ENCODE measurements at regions not wholly inside any gene's neighbourhood (a gene's known extent, or its start where the extent isn't known, plus 50 kb on each side); places are given as distances from the start of the nearest gene placed in this dataset.

DNA sequence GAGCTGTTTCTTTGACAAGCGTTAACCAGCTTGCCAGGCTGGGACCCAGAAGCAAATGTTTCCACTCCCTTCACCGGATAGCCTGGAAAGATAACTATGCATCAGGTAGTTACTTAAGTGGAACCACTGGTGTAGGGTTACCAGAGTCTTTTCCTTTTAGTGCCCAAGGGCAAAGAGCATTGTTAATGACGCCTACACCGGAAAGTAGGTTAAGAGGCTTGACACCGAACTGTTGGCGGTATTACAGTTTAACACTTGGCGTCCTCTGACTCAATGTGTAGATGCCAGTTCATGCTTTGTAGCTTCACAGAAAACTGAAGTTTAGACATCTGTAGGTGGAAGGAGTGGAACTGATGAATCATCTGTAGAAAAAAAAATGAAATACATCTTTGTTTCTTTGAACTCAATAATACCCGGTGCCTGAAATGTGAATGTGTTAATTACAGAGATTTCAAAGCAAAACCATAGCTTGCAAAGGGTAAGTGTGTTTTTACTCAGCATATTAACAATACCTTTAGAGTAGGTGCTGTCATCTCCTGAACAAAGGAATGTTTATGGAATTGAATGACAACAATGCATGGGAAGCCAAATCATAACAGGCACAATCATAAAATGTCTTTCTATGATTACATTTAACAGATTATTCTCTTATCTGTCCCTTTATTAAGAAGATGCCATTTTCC is 426.7 kb upstream of the SALL1 start:
- H3K9ac ChIP-seq (ENCODE audit: low read depth, low read length) = no peak overlapping the region
- H2AK9ac ChIP-seq (replicated peaks; ENCODE audit: low read depth, low read length, poor library complexity) = no peak overlapping the region
- CTCF ChIA-PET = interaction anchor here (0.6 kb wide), 1 partner anchor 16 kb away, joined by 3 read pairs; no protein-coding TSS in a partner anchor
- no peaks in the 10 kb centered on the region for H3K4me1 ChIP-seq (ENCODE audit: control insufficient read depth, insufficient read depth, low read length)
- peaks cover 10% of the 10 kb centered on the region for H3K27me3 ChIP-seq (ENCODE audit: control insufficient read depth, insufficient read depth, low read length)
- H3K23ac ChIP-seq (ENCODE audit: low read depth, low read length) = no peak overlapping the region
- H3K9me1 ChIP-seq (ENCODE audit: insufficient read depth, low read length) = no peaks in the 10 kb centered on the region
- POLR2A ChIA-PET (ENCODE audit: unreplicated experiment) = no interaction called here
- no peak overlapping the region for H3K14ac ChIP-seq (replicated peaks; ENCODE audit: low read depth, low read length)
- H3K79me1 ChIP-seq (ENCODE audit: low read depth in 1 of 2, low read length in 2 of 2) = no peaks in the 10 kb centered on the region
- H3K27ac ChIP-seq (ENCODE audit: insufficient read depth, low read length) = no peak overlapping the region
- H4K5ac ChIP-seq (ENCODE audit: low read depth, low read length) = no peak overlapping the region
- intact Hi-C loops (cut with micrococcal nuclease) = loop anchor here (10.0 kb wide), 1 partner anchor 167 kb away; no protein-coding TSS in a partner anchor
- no peaks in the 10 kb centered on the region for H4K20me1 ChIP-seq (ENCODE audit: insufficient read depth, low read length)
- no peak overlapping the region for H4K91ac ChIP-seq (ENCODE audit: insufficient read depth, low read depth, low read length)
- peak; percentile 15 for DNase-seq
- H3K56ac ChIP-seq (ENCODE audit: extremely low read depth, insufficient read depth, low read length) = no peak overlapping the region
- no peak for TF ChIP-seq MAFK (IDR thresholded peaks at IDR 0.05; ENCODE audit: low read depth, low read length)
- no peak for TF ChIP-seq MAZ (IDR thresholded peaks at IDR 0.05; ENCODE audit: borderline replicate concordance, low read depth, low read length)
- TF ChIP-seq BHLHE40 (IDR thresholded peaks at IDR 0.05; ENCODE audit: low read depth, low read length) = no peak
- TF ChIP-seq MXI1 (IDR thresholded peaks at IDR 0.05; ENCODE audit: borderline replicate concordance, low read depth, low read length) = no peak
- TF ChIP-seq CEBPB (IDR thresholded peaks at IDR 0.05; ENCODE audit: low read depth, low read length) = no peak
- no peak for TF ChIP-seq RFX5 (IDR thresholded peaks at IDR 0.05; ENCODE audit: low read depth, low read length)
- TF ChIP-seq RCOR1 (IDR thresholded peaks at IDR 0.05; ENCODE audit: insufficient replicate concordance, low read length) = no peak
- no peak for TF ChIP-seq SMC3 (IDR thresholded peaks at IDR 0.05; ENCODE audit: low read depth, low read length)
- TF ChIP-seq, protein P1, sequence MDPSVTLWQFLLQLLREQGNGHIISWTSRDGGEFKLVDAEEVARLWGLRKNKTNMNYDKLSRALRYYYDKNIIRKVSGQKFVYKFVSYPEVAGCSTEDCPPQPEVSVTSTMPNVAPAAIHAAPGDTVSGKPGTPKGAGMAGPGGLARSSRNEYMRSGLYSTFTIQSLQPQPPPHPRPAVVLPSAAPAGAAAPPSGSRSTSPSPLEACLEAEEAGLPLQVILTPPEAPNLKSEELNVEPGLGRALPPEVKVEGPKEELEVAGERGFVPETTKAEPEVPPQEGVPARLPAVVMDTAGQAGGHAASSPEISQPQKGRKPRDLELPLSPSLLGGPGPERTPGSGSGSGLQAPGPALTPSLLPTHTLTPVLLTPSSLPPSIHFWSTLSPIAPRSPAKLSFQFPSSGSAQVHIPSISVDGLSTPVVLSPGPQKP (IDR thresholded peaks at IDR 0.05; ENCODE audit: borderline replicate concordance, low read depth, low read length) = no peak
- no peak for TF ChIP-seq CHD1 (IDR thresholded peaks at IDR 0.05; ENCODE audit: low read depth, low read length)
- no peak for TF ChIP-seq NFE2L2 (IDR thresholded peaks at IDR 0.05; ENCODE audit: low read depth, low read length)
- no peak for TF ChIP-seq FOS (IDR thresholded peaks at IDR 0.05; ENCODE audit: low read depth, low read length)
- no peak for TF ChIP-seq RAD21 (IDR thresholded peaks at IDR 0.05; ENCODE audit: low read length)
- no peak for TF ChIP-seq POLR2A (IDR thresholded peaks at IDR 0.05; ENCODE audit: low read depth, low read length)
- TF ChIP-seq USF2 (IDR thresholded peaks at IDR 0.05; ENCODE audit: low read depth, low read length) = no peak
- TF ChIP-seq, protein P2, sequence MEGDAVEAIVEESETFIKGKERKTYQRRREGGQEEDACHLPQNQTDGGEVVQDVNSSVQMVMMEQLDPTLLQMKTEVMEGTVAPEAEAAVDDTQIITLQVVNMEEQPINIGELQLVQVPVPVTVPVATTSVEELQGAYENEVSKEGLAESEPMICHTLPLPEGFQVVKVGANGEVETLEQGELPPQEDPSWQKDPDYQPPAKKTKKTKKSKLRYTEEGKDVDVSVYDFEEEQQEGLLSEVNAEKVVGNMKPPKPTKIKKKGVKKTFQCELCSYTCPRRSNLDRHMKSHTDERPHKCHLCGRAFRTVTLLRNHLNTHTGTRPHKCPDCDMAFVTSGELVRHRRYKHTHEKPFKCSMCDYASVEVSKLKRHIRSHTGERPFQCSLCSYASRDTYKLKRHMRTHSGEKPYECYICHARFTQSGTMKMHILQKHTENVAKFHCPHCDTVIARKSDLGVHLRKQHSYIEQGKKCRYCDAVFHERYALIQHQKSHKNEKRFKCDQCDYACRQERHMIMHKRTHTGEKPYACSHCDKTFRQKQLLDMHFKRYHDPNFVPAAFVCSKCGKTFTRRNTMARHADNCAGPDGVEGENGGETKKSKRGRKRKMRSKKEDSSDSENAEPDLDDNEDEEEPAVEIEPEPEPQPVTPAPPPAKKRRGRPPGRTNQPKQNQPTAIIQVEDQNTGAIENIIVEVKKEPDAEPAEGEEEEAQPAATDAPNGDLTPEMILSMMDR (conservative IDR thresholded peaks at IDR 0.05; ENCODE audit: low read depth, low read length) = no peak
- no peak overlapping the region for H2AFZ ChIP-seq (replicated peaks; ENCODE audit: low read length, poor library complexity)
- no peak overlapping the region for H2BK15ac ChIP-seq (ENCODE audit: low read depth, low read length)
- ATAC-seq (ENCODE audit: low read depth) = no peak
- no peak overlapping the region for H3K18ac ChIP-seq (ENCODE audit: low read depth, low read length)
- no peak overlapping the region for H4K8ac ChIP-seq (ENCODE audit: low read depth in 2 of 2, low read length in 2 of 2)
- H2BK5ac ChIP-seq (ENCODE audit: low read depth, low read length, poor library complexity, severe bottlenecking) = no peak overlapping the region
- H3K4me3 ChIP-seq (ENCODE audit: insufficient read depth, low read depth, low read length) = no peak overlapping the region
- no peak overlapping the region for H3K4ac ChIP-seq (ENCODE audit: low read depth, low read length)
- no peak overlapping the region for H2BK120ac ChIP-seq (ENCODE audit: low read depth, low read length)
- H3K4me2 ChIP-seq (ENCODE audit: low read depth, low read length) = no peak overlapping the region
- no peaks in the 10 kb centered on the region for H3K36me3 ChIP-seq (ENCODE audit: control insufficient read depth, insufficient read depth, low read length)
- no peaks in the 10 kb centered on the region for H3K9me3 ChIP-seq (ENCODE audit: control insufficient read depth, insufficient read depth, low read length)
- BruUV-seq (replicated peaks) = no TSS peak
- no peak overlapping the region for H2AK5ac ChIP-seq (ENCODE audit: low read depth, low read length)
- H2BK20ac ChIP-seq (ENCODE audit: low read depth, low read length) = no peak overlapping the region
- in situ Hi-C loops (cut with MboI; ENCODE audit: low sequenced_read_pairs) = no loop called here
- dilution Hi-C loops (cut with HindIII; ENCODE audit: low sequenced_read_pairs, unreplicated experiment) = no loop called here
- 50% methylated on average over 1 of the region's 8 CpGs; no CpG with 5 or more reads in 1 of the 2 experiments for WGBS, 2 experiments (ENCODE audit: extremely low coverage in 2 of 2, insufficient read length in 1 of 2)

Data from IMR-90 (cell line).